HUDEP-2 (cell line): ENCODE measurements at regions not wholly inside any gene's neighbourhood (a gene's known extent, or its start where the extent isn't known, plus 50 kb on each side); places are given as distances from the start of the nearest gene placed in this dataset.

Experiments used
- DNase-seq, 76 experiments: peaks; one replicate each; lab custom pipeline; 2025; ENCODE audit not compliant: unreplicated experiment in 76 of 76; lab: John Stamatoyannopoulos, UW

- no peak for DNase-seq
These were observed 64.8 kb upstream of the CLSTN2 start for GRCh38 chr3:139870000-139870675.

GRCh38 chr3:139868773-139869172, 66.2 kb upstream of the CLSTN2 start:
- DNase-seq, result no peak

- no peak for DNase-seq
These were observed 86.3 kb upstream of the CLSTN2 start for GRCh38 chr3:139848660-139849059.

GRCh38 chr3:139846729-139847128, 88.3 kb upstream of the CLSTN2 start:
- no peak for DNase-seq

GRCh38 chr3:139839659-139840058, 95.3 kb upstream of the CLSTN2 start:
- DNase-seq, result no peak

GRCh38 chr3:139839014-139839413, 96.0 kb upstream of the CLSTN2 start:
- DNase-seq, result no peak

GRCh38 chr3:139838269-139838957, 96.6 kb upstream of the CLSTN2 start:
- DNase-seq, result no peak

- DNase-seq, result no peak
These were observed 98.1 kb upstream of the CLSTN2 start for GRCh38 chr3:139836698-139837464.

- DNase-seq, result no peak
These were observed 98.9 kb upstream of the CLSTN2 start for GRCh38 chr3:139835830-139836683.

- no peak for DNase-seq
These were observed 102.0 kb upstream of the CLSTN2 start for GRCh38 chr3:139832998-139833397.

- no peak for DNase-seq
These were observed 104.2 kb upstream of the CLSTN2 start for GRCh38 chr3:139830817-139831216.

- no peak for DNase-seq
These were observed 107.2 kb upstream of the CLSTN2 start for GRCh38 chr3:139827833-139828232.

GRCh38 chr3:139824864-139825263, 110.1 kb upstream of the CLSTN2 start:
- DNase-seq, result no peak

GRCh38 chr3:139814646-139815045, 120.3 kb upstream of the CLSTN2 start:
- DNase-seq, result no peak

GRCh38 chr3:139811331-139811730, 123.7 kb upstream of the CLSTN2 start:
- no peak for DNase-seq

- DNase-seq, result no peak
These were observed 126.8 kb upstream of the CLSTN2 start for GRCh38 chr3:139808201-139808600.

- DNase-seq, result no peak
These were observed 125.5 kb upstream of the NMNAT3 start for GRCh38 chr3:139803294-139803693.

GRCh38 chr3:139797724-139798343, 120.1 kb upstream of the NMNAT3 start:
- DNase-seq, result peak in 27 of 76 experiments; percentile 0 to 44 (median 7)

- DNase-seq, result peak in 1 of 76 experiments; percentile 3
These were observed 116.9 kb upstream of the NMNAT3 start for GRCh38 chr3:139794469-139795265.
